IPS-15b (cell line): ENCODE measurements at regions not wholly inside any gene's neighbourhood (a gene's known extent, or its start where the extent isn't known, plus 50 kb on each side); places are given as distances from the start of the nearest gene placed in this dataset.

Experiments used
- H3K27me3 ChIP-seq: one replicate; pipeline ENCODE4 v1.6.1; 2013; ENCODE audit warnings: low read length; ENCODE audit not compliant: control insufficient read depth, insufficient read depth
- H3K36me3 ChIP-seq: one replicate; pipeline ENCODE4 v1.6.1; 2013; ENCODE audit warnings: low read length; ENCODE audit not compliant: control insufficient read depth, insufficient read depth
- H3K4me1 ChIP-seq: one replicate; pipeline ENCODE4 v1.6.1; 2013; ENCODE audit warnings: mild to moderate bottlenecking, low read length; ENCODE audit not compliant: control insufficient read depth, insufficient read depth
- H3K4me3 ChIP-seq: one replicate; pipeline ENCODE4 v1.5.1; 2013; ENCODE audit warnings: low read depth, low read length
- H3K9ac ChIP-seq: one replicate; pipeline ENCODE4 v1.6.1; 2013; ENCODE audit warnings: low read depth, mild to moderate bottlenecking, low read length
- H3K9me3 ChIP-seq: one replicate; pipeline ENCODE4 v1.6.1; 2013; ENCODE audit warnings: mild to moderate bottlenecking, low read length; ENCODE audit not compliant: control insufficient read depth, insufficient read depth

GRCh38 chr14:38113546-38113945, 94.2 kb upstream of the SSTR1 start:
- Histone ChIP-seq H3K4me3 (no peak overlapping the region), H3K4me1 (peaks cover 10% of the 10 kb centered on the region), H3K9ac (no peak overlapping the region), H3K27me3 (no peaks in the 10 kb centered on the region), H3K9me3 (no peaks in the 10 kb centered on the region), H3K36me3 (no peaks in the 10 kb centered on the region)

DNA sequence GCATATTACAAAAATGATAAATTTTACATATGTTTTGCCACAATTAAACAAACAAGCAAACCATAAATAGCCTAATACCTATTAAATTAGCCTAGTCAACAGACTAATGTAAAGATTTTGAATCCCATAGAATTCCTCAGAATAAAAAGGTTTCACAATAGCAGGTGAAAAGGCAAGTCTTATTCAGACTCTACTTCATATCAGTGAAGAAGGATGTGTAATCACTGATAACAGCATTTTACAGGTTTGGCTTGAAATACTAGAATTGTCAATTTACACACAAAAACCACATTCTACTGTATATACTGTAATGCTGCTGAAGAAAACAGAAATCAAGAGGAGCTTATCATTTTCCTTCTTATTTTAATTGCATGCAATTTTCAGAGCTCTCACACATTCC, 90.8 kb upstream of the SSTR1 start:
- peaks cover 13% of the 10 kb centered on the region for H3K4me1 ChIP-seq
- no peak overlapping the region for H3K9ac ChIP-seq
- H3K27me3 ChIP-seq = no peaks in the 10 kb centered on the region
- H3K9me3 ChIP-seq = no peaks in the 10 kb centered on the region
- H3K36me3 ChIP-seq = no peaks in the 10 kb centered on the region
- H3K4me3 ChIP-seq = no peak overlapping the region

GRCh38 chr14:38120109-38120508, 87.6 kb upstream of the SSTR1 start:
- H3K4me3 ChIP-seq = no peak overlapping the region
- H3K4me1 ChIP-seq = peaks cover 3% of the 10 kb centered on the region
- no peaks in the 10 kb centered on the region for H3K36me3 ChIP-seq
- H3K9me3 ChIP-seq = no peaks in the 10 kb centered on the region
- no peak overlapping the region for H3K9ac ChIP-seq
- no peaks in the 10 kb centered on the region for H3K27me3 ChIP-seq

DNA sequence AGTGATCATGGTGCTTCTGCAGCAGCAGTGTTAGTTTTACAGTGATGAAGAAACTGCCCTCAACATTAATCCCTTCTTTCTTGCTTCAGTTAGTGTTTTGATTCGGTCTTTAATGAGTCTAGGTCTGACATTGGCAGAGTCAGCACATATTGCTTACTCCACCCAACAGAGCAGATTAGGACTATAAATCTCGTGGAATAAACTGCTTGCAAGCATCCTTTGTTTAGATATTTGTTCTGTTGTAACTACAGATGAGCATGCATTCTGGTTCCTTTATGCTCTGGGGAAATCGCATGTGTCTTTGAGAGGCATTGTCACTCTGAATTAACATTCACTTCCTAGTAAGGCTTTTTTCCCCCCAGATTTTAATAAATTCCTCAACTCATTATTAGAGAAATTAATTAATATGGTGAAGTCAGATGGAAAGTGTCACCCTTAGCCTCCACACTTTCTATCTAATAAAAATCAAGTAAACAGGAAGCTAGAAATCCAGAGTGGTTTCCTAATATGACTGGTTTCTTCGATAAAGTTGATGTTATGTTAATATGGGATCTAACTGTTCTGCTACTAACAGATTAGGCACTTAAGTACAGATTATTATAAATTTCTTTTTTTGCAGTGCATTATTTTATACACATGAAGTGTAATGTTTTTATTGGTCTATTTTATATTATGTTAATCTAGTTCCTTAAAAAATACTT, 86.2 kb upstream of the SSTR1 start:
- H3K9ac ChIP-seq = no peak overlapping the region
- H3K9me3 ChIP-seq = no peaks in the 10 kb centered on the region
- H3K27me3 ChIP-seq = no peaks in the 10 kb centered on the region
- no peaks in the 10 kb centered on the region for H3K36me3 ChIP-seq
- peaks cover 8% of the 10 kb centered on the region for H3K4me1 ChIP-seq
- H3K4me3 ChIP-seq = no peak overlapping the region

DNA sequence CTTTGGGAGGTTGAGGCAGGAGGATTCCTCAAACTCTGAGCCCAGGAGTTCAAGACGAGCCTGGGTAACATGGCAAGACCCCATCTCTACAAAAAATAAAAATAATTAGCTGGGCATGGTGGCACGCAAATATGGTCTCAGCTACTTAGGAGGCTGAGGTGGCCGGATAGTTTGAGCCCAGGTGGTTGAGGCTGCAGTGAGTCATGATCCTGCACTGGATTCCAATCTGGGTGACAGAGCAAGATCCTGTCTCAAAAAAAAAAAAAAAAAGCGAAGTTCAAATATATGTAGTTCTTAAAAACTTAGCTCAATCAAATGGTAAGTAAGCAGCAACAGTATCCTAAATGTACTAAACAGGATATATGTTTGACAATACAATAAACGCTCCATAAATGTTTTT, 85.5 kb upstream of the SSTR1 start:
- Histone ChIP-seq H3K27me3 (no peaks in the 10 kb centered on the region), H3K4me1 (peaks cover 8% of the 10 kb centered on the region), H3K4me3 (no peak overlapping the region), H3K36me3 (no peaks in the 10 kb centered on the region), H3K9ac (no peak overlapping the region), H3K9me3 (no peaks in the 10 kb centered on the region)

DNA sequence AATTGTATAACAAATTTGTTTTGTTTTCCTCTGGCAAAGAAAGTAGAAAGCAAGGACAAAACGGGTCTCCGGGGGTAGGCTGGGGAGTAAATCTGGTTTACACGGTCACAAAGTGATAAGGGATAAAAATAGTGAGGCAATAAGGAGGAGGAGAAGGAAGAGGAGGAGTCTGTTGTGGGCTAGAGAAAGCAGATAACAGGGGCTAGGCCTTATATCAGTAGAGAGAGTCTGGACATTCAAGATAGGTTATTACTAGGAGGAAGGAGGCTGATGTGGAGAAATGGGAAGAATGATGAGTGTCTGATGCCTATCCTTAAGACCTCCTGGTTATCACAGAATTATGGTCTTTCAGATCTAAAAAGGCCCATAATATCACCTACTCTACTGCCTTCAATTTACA, 83.2 kb upstream of the SSTR1 start:
- no peaks in the 10 kb centered on the region for H3K27me3 ChIP-seq
- no peak overlapping the region for H3K9ac ChIP-seq
- H3K4me3 ChIP-seq = no peak overlapping the region
- no peaks in the 10 kb centered on the region for H3K9me3 ChIP-seq
- peaks cover 8% of the 10 kb centered on the region for H3K4me1 ChIP-seq
- H3K36me3 ChIP-seq = no peaks in the 10 kb centered on the region

DNA sequence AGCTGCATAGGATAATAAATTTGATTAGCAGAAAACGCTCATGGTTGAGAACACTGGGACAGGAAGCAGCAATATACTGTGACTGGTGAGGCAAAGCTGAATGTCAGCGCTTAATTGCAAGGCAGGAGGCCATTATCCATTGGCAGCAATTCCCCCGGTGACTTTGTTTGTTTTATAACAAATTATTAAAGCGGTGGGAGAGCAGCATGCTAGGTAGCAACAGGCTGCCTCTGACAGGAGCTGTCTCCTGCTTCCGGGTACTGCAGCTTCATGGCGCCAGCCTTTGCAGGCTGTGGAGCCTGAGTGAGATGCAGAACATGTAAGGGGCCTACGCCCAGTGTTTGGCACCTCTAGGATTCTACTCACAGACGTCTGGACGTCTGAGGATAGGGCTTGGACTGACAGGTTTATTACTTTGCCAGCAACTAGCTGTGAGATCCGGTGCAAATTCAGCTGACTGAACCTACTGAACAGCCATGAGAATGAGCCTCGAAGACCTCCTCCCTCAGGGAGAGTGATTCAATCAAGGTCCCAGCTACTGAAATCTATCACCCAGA, 82.1 kb upstream of the SSTR1 start:
- H3K4me1 ChIP-seq = peaks cover 8% of the 10 kb centered on the region
- no peaks in the 10 kb centered on the region for H3K36me3 ChIP-seq
- no peaks in the 10 kb centered on the region for H3K27me3 ChIP-seq
- H3K9ac ChIP-seq = no peak overlapping the region
- H3K9me3 ChIP-seq = no peaks in the 10 kb centered on the region
- H3K4me3 ChIP-seq = no peak overlapping the region

DNA sequence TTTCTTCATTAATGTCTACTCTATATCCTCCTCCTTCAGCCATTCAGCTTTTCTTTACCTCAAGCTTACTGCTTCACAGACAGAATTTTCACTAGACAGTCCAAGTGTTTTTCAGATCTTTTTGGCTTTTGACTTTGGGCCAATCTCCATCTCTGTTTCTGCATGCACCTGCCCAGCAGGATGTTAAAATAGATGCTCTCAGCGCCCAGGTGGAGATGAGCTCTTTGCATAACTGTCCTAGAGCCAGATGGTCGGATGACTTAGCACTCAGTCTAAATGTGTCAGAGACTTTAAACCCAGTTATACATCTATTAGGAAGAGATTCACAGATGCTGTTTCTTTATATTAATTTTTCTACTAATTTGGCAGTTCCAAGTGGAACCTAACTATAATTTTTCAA, 80.3 kb upstream of the SSTR1 start:
- no peaks in the 10 kb centered on the region for H3K27me3 ChIP-seq
- H3K4me3 ChIP-seq = no peak overlapping the region
- peaks cover 5% of the 10 kb centered on the region for H3K4me1 ChIP-seq
- no peak overlapping the region for H3K9ac ChIP-seq
- H3K9me3 ChIP-seq = no peaks in the 10 kb centered on the region
- no peaks in the 10 kb centered on the region for H3K36me3 ChIP-seq

DNA sequence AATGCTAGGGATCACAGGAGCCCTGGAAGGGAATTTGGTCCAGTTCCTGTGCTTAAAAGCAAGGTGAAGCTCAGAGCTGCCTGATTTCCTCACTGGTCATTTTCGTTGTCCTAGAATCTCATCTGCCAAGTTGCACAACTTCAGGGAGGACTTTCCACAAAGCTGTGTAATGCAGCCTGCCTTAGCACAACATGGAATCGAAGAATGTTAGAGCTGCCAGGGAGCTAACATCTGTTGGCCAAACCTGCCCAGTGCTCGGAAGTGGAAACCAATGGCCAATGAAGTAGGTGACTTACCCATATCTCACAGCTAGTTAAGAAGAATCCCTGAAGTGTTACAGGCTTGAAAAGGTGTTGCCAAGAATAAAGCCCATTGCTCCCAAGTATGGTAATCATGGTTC, 79.9 kb upstream of the SSTR1 start:
- Histone ChIP-seq H3K4me3 (no peak overlapping the region), H3K4me1 (peaks cover 5% of the 10 kb centered on the region), H3K36me3 (no peaks in the 10 kb centered on the region), H3K9me3 (no peaks in the 10 kb centered on the region), H3K27me3 (no peaks in the 10 kb centered on the region), H3K9ac (no peak overlapping the region)

GRCh38 chr14:38128640-38129039, 79.1 kb upstream of the SSTR1 start:
- H3K4me1 ChIP-seq = peaks cover 5% of the 10 kb centered on the region
- no peaks in the 10 kb centered on the region for H3K36me3 ChIP-seq
- no peak overlapping the region for H3K4me3 ChIP-seq
- H3K9me3 ChIP-seq = no peaks in the 10 kb centered on the region
- H3K27me3 ChIP-seq = no peaks in the 10 kb centered on the region
- H3K9ac ChIP-seq = no peak overlapping the region

DNA sequence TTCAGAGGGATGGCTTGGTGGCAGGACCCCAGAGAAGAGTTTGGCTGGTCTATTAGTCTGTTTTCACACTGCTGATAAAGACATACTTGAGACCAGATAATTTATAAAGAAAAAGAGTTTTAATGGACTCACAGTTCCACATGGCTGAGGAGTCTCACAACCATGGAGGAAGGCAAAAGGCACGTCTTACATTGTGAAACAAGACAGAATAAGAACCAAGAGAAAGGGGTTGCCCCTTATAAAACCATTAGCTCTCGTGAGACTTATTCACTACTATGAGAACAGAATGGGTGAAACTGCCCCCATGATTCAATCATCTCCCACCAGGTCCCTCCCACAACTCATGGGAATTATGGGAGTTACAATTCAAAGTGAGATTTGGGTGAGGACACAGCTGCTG, 78.5 kb upstream of the SSTR1 start:
- Histone ChIP-seq H3K9ac (no peak overlapping the region), H3K4me1 (peaks cover 5% of the 10 kb centered on the region), H3K4me3 (no peak overlapping the region), H3K27me3 (no peaks in the 10 kb centered on the region), H3K36me3 (no peaks in the 10 kb centered on the region), H3K9me3 (no peaks in the 10 kb centered on the region)

DNA sequence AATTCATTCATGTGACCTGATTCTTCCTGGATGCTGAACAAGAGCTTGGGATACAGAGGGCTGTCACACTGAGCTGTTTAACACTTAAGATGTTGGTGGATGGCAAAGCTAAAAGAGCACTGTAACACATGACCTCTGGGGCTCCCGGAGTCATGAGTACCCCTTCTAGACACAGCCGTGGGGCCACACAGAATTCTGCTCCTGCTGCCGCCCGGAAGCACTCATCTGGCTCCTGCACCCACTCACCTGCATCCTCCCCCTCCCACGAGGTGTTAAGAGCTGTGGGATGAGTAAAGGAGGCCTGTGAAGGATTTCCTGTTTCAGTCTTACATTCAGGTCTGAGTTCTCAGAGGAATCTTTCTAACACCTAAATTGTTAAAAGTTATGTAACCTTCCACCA, 78.0 kb upstream of the SSTR1 start:
- no peak overlapping the region for H3K9ac ChIP-seq
- H3K36me3 ChIP-seq = no peaks in the 10 kb centered on the region
- H3K9me3 ChIP-seq = no peaks in the 10 kb centered on the region
- H3K4me1 ChIP-seq = peaks cover 5% of the 10 kb centered on the region
- H3K27me3 ChIP-seq = no peaks in the 10 kb centered on the region
- no peak overlapping the region for H3K4me3 ChIP-seq
